Breast epithelium (tissue), 4 donors: ENCODE measurements at regions not wholly inside any gene's neighbourhood (a gene's known extent, or its start where the extent isn't known, plus 50 kb on each side); places are given as distances from the start of the nearest gene placed in this dataset.

ENCODE experiments used
- DNase-seq, 2 donors: peaks; one replicate each; pipeline ENCODE4 v3.0.0-alpha.2; 2019; ENCODE audit warnings: low spot score in 2 of 2
- H3K27ac ChIP-seq, 2 donors: fragments of 200-600 bp; sonication (generic) in 1 of 2; one replicate each; pipeline ENCODE4 v1.5.1; 2016 to 2019; ENCODE audit warnings: mild to moderate bottlenecking in 1 of 2
- H3K27me3 ChIP-seq, 2 donors: fragments of 200-600 bp; sonication (generic) in 1 of 2; one replicate each; pipeline versions ENCODE4 v1.5.1 to v1.6.0; 2017 to 2019; ENCODE audit warnings: control low read depth in 1 of 2, mild to moderate bottlenecking in 1 of 2
- H3K36me3 ChIP-seq: fragments of 200-600 bp; one replicate; pipeline ENCODE4 v1.5.1; 2019
- H3K4me1 ChIP-seq, 2 donors: fragments of 200-600 bp; sonication (generic); one replicate each; pipeline ENCODE4 v1.5.1; 2016 to 2019; ENCODE audit warnings: control low read depth in 1 of 2
- H3K4me3 ChIP-seq, 3 donors: fragments of 200-600 bp; sonication (generic); 1 replicate in 2 of 3; 2 replicates in 1 of 3; pipeline ENCODE4 v1.5.1; 2016 to 2019; ENCODE audit warnings: mild to moderate bottlenecking in 3 of 3, moderate library complexity in 2 of 3
- H3K9me3 ChIP-seq, 2 donors: fragments of 200-600 bp; sonication (generic) in 1 of 2; one replicate each; pipeline ENCODE4 v1.5.1; 2016 to 2019; ENCODE audit warnings: control low read depth in 1 of 2
- CTCF ChIP-seq, 3 donors: fragments of 450-650 bp; IDR thresholded peaks; one replicate each; pipeline ENCODE4 v1.5.1; 2016 to 2017; ENCODE audit warnings: antibody characterized with exemption in 3 of 3, mild to moderate bottlenecking in 3 of 3, moderate library complexity in 3 of 3
- POLR2A ChIP-seq: fragments of 450-650 bp; IDR thresholded peaks from one replicate; pipeline ENCODE4 v1.6.1; 2016; ENCODE audit warnings: antibody characterized with exemption, mild to moderate bottlenecking, moderate library complexity
- POLR2AphosphoS5 ChIP-seq, 3 donors: sonication (generic); formaldehyde crosslinking; IDR thresholded peaks; one replicate each; pipeline ENCODE4 v1.6.1; 2017; ENCODE audit warnings: antibody characterized with exemption in 3 of 3
- intact Hi-C: fragments of 100-400 bp; cut with DNase I; formaldehyde crosslinking; loops from one replicate; pipeline ENCODE4 v1.15.1; 2023; ENCODE audit warnings: low total_unique reads

GRCh38 chr10:83987216-83987615 is 152.1 kb upstream of the GHITM start:
- intact Hi-C loops, result no loop called here
- Histone ChIP-seq H3K27me3 (no peaks in the 10 kb centered on the region), H3K27ac (no peak overlapping the region), H3K36me3 (no peaks in the 10 kb centered on the region), H3K4me3 (no peak overlapping the region), H3K9me3 (no peaks in the 10 kb centered on the region), H3K4me1 (no peaks in the 10 kb centered on the region)
- TF ChIP-seq POLR2AphosphoS5 (IDR thresholded peaks at IDR 0.05) (no peak), POLR2A (no peak), CTCF (IDR thresholded peaks at IDR 0.05) (no peak)
- DNase-seq, result no peak

- Histone ChIP-seq H3K36me3 (no peaks in the 10 kb centered on the region), H3K27ac (no peak overlapping the region), H3K9me3 (no peaks in the 10 kb centered on the region), H3K4me1 (no peaks in the 10 kb centered on the region), H3K27me3 (no peaks in the 10 kb centered on the region), H3K4me3 (no peak overlapping the region)
- no peak for DNase-seq
- intact Hi-C loops, result no loop called here
- no peak for TF ChIP-seq CTCF (IDR thresholded peaks at IDR 0.05)
- TF ChIP-seq POLR2AphosphoS5 (IDR thresholded peaks at IDR 0.05), result no peak
- TF ChIP-seq POLR2A, result no peak
Measured at GRCh38 chr10:83988435-83988834, 150.9 kb upstream of the GHITM start.

GRCh38 chr10:83990126-83990525 is 149.2 kb upstream of the GHITM start:
- Histone ChIP-seq H3K36me3 (no peaks in the 10 kb centered on the region), H3K27me3 (no peaks in the 10 kb centered on the region), H3K27ac (no peak overlapping the region), H3K4me3 (no peak overlapping the region), H3K9me3 (no peaks in the 10 kb centered on the region), H3K4me1 (no peaks in the 10 kb centered on the region)
- DNase-seq, result no peak
- no peak for TF ChIP-seq POLR2A
- no peak for TF ChIP-seq POLR2AphosphoS5 (IDR thresholded peaks at IDR 0.05)
- no peak for TF ChIP-seq CTCF (IDR thresholded peaks at IDR 0.05)
- intact Hi-C loops, result no loop called here

GRCh38 chr10:83991986-83992753 is 147.1 kb upstream of the GHITM start:
- H3K9me3 ChIP-seq, result no peaks in the 10 kb centered on the region
- H3K4me3 ChIP-seq, result no peak overlapping the region
- intact Hi-C loops, result no loop called here
- H3K4me1 ChIP-seq, result no peaks in the 10 kb centered on the region
- no peak for TF ChIP-seq CTCF (IDR thresholded peaks at IDR 0.05)
- no peak for TF ChIP-seq POLR2A
- no peak for TF ChIP-seq POLR2AphosphoS5 (IDR thresholded peaks at IDR 0.05)
- H3K36me3 ChIP-seq, result no peaks in the 10 kb centered on the region
- H3K27ac ChIP-seq, result no peak overlapping the region
- DNase-seq, result no peak
- no peaks in the 10 kb centered on the region for H3K27me3 ChIP-seq

GRCh38 chr10:83994325-83994724 is 145.0 kb upstream of the GHITM start:
- TF ChIP-seq POLR2A, result no peak
- no peaks in the 10 kb centered on the region for H3K36me3 ChIP-seq

More at GRCh38 chr10:83994325-83994724, 145.0 kb upstream of the GHITM start:
- no peaks in the 10 kb centered on the region for H3K9me3 ChIP-seq
- no peak for DNase-seq
- H3K4me1 ChIP-seq, result no peaks in the 10 kb centered on the region
- intact Hi-C loops, result no loop called here
- no peak overlapping the region for H3K27ac ChIP-seq
- H3K27me3 ChIP-seq, result no peaks in the 10 kb centered on the region
- no peak overlapping the region for H3K4me3 ChIP-seq
